ENCODE measurements at regions not wholly inside any gene's neighbourhood (a gene's known extent, or its start where the extent isn't known, plus 50 kb on each side); places are given as distances from the start of the nearest gene placed in this dataset.

DNA sequence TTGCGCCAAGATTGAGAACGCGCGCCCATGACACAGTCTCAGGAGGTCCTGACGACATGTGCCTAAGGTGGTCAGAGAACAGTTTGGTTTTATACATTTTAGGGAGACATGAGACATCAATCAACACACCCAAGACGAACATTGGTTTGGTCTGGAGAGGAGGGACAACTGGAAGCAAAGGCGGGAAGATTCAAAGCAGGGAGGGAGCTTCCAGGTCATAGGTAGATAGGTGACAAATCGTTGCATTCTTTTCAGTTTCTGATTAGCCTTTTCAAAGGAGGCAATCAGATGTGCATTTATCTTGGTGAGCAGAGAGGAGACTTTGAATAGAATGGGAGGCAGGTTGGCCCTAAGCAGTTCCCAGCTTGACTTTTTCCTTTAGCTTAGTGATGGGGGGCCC lies 828.4 kb upstream of the DPPA4 start:
- DNase-seq (ENCODE audit: low spot score), result peak; percentile 21
- Histone ChIP-seq H3K9me2 (replicated peaks; ENCODE audit: insufficient read depth) (no peaks in the 10 kb centered on the region), H3K36me3 (replicated peaks; ENCODE audit: insufficient read depth, low read depth) (no peaks in the 10 kb centered on the region), H2AFZ (peak overlapping the region; percentile 86), H3K4me1 (ENCODE audit: insufficient read depth) (peaks cover 7% of the 10 kb centered on the region), H3K9me3 (ENCODE audit: low read depth) (no peaks in the 10 kb centered on the region), H4K20me1 (ENCODE audit: insufficient read depth, poor library complexity, severe bottlenecking) (no peaks in the 10 kb centered on the region), H3K4me3 (no peak overlapping the region), H3K4me2 (peak overlapping the region; percentile 67), H3K79me2 (no peaks in the 10 kb centered on the region), H3K27ac (peak overlapping the region; percentile 56), H3K27me3 (no peaks in the 10 kb centered on the region)
- WGBS (ENCODE audit: low lambda C conversion rate, missing lambda C conversion rate), result 52% methylated on average over 8 of the region's 8 CpGs
- TF ChIP-seq EZH2 (IDR thresholded peaks at IDR 0.05; ENCODE audit: borderline replicate concordance) (no peak), EZH2phosphoT487 (IDR thresholded peaks at IDR 0.05; ENCODE audit: low read depth, severe bottlenecking, unreplicated experiment) (no peak)
- TF ChIP-seq, protein P1, sequence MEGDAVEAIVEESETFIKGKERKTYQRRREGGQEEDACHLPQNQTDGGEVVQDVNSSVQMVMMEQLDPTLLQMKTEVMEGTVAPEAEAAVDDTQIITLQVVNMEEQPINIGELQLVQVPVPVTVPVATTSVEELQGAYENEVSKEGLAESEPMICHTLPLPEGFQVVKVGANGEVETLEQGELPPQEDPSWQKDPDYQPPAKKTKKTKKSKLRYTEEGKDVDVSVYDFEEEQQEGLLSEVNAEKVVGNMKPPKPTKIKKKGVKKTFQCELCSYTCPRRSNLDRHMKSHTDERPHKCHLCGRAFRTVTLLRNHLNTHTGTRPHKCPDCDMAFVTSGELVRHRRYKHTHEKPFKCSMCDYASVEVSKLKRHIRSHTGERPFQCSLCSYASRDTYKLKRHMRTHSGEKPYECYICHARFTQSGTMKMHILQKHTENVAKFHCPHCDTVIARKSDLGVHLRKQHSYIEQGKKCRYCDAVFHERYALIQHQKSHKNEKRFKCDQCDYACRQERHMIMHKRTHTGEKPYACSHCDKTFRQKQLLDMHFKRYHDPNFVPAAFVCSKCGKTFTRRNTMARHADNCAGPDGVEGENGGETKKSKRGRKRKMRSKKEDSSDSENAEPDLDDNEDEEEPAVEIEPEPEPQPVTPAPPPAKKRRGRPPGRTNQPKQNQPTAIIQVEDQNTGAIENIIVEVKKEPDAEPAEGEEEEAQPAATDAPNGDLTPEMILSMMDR (IDR thresholded peaks at IDR 0.05; ENCODE audit: poor library complexity), result no peak

DNA sequence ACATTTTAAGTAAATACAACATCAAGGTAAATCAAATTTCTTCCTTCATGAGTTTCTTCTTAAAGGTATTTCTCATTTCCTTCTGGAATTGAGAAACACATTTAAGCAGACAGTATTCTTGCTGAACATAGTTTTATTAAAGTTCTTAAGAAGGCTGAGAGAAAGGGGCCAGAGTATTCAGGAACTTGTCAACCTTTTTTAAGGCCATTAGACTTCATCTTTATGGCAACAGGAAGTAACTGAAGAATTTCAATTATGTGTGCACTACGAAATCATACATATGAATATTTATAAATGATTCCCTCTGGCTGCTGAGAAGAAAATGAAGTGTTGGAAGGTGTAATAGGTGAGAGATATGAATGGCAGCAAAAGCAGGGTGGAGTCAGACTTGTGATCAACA lies 829.4 kb upstream of the DPPA4 start:
- H3K27ac ChIP-seq, result no peak overlapping the region
- H3K4me3 ChIP-seq, result no peak overlapping the region
- no peaks in the 10 kb centered on the region for H3K27me3 ChIP-seq
- peaks cover 7% of the 10 kb centered on the region for H3K4me1 ChIP-seq (ENCODE audit: insufficient read depth)
- no peak overlapping the region for H2AFZ ChIP-seq
- H3K79me2 ChIP-seq, result no peaks in the 10 kb centered on the region
- WGBS (ENCODE audit: low lambda C conversion rate, missing lambda C conversion rate), result 71% methylated on average over 1 of the region's 1 CpG
- H3K9me2 ChIP-seq (replicated peaks; ENCODE audit: insufficient read depth), result no peaks in the 10 kb centered on the region
- no peaks in the 10 kb centered on the region for H3K9me3 ChIP-seq (ENCODE audit: low read depth)
- no peak overlapping the region for H3K4me2 ChIP-seq
- DNase-seq (ENCODE audit: low spot score), result no peak
- TF ChIP-seq EZH2 (IDR thresholded peaks at IDR 0.05; ENCODE audit: borderline replicate concordance), result no peak
- no peak for TF ChIP-seq EZH2phosphoT487 (IDR thresholded peaks at IDR 0.05; ENCODE audit: low read depth, severe bottlenecking, unreplicated experiment)
- TF ChIP-seq, protein P1 (IDR thresholded peaks at IDR 0.05; ENCODE audit: poor library complexity), result no peak
- H4K20me1 ChIP-seq (ENCODE audit: insufficient read depth, poor library complexity, severe bottlenecking), result no peaks in the 10 kb centered on the region
- H3K36me3 ChIP-seq (replicated peaks; ENCODE audit: insufficient read depth, low read depth), result no peaks in the 10 kb centered on the region

DNA sequence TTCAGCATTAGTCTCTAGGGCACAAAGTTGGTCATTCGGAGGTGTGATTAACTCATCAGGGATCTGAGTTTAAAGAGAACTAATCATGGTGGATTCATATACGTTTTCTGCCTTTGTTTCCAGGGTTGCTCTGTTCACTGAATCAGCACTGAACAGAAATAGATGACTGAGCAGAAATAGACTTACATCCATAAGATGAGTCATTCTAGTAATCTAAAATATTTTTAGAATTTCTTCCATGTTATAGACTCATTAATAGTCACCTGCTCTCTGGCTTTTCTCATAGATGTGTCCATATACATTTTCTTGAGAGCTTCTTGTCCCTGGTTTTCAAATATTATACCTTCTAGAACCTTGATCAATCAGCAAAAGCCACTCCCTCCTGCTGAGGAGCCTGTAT lies 837.6 kb upstream of the DPPA4 start:
- Histone ChIP-seq H3K27ac (no peak overlapping the region), H3K27me3 (no peaks in the 10 kb centered on the region), H2AFZ (no peak overlapping the region), H4K20me1 (ENCODE audit: insufficient read depth, poor library complexity, severe bottlenecking) (no peaks in the 10 kb centered on the region), H3K36me3 (replicated peaks; ENCODE audit: insufficient read depth, low read depth) (no peaks in the 10 kb centered on the region), H3K4me2 (no peak overlapping the region), H3K4me3 (no peak overlapping the region), H3K79me2 (no peaks in the 10 kb centered on the region), H3K9me2 (replicated peaks; ENCODE audit: insufficient read depth) (no peaks in the 10 kb centered on the region), H3K9me3 (ENCODE audit: low read depth) (no peaks in the 10 kb centered on the region), H3K4me1 (ENCODE audit: insufficient read depth) (no peaks in the 10 kb centered on the region)
- 86% methylated on average over 2 of the region's 2 CpGs for whole genome bisulfite sequencing (ENCODE audit: low lambda C conversion rate, missing lambda C conversion rate)
- TF ChIP-seq, protein P1 (IDR thresholded peaks at IDR 0.05; ENCODE audit: poor library complexity), result no peak
- no peak for TF ChIP-seq EZH2 (IDR thresholded peaks at IDR 0.05; ENCODE audit: borderline replicate concordance)
- TF ChIP-seq EZH2phosphoT487 (IDR thresholded peaks at IDR 0.05; ENCODE audit: low read depth, severe bottlenecking, unreplicated experiment), result no peak
- DNase-seq (ENCODE audit: low spot score), result no peak

DNA sequence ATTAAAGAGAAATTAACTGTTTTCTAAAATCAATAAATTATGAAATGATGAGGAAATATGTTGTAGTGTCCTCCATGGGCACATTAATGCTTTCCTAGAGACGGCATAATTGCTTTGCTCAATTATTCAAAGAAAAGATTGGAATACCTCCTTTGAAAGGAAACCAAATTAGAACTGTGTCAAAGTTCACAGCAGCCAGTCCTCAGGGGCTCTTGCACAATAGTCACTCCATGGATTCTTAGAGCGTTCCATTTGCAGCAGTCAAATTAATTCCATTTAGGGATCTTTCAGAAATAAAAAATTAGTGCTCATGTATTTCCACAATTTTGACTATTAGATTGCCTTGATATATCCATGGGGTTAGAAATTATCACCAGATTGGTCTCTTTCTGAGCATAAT lies 841.6 kb upstream of the DPPA4 start:
- H4K20me1 ChIP-seq (ENCODE audit: insufficient read depth, poor library complexity, severe bottlenecking), result no peaks in the 10 kb centered on the region
- no peak for DNase-seq (ENCODE audit: low spot score)
- no peaks in the 10 kb centered on the region for H3K9me2 ChIP-seq (replicated peaks; ENCODE audit: insufficient read depth)
- no peak overlapping the region for H3K27ac ChIP-seq
- H3K27me3 ChIP-seq, result no peaks in the 10 kb centered on the region
- no peaks in the 10 kb centered on the region for H3K79me2 ChIP-seq
- H3K36me3 ChIP-seq (replicated peaks; ENCODE audit: insufficient read depth, low read depth), result no peaks in the 10 kb centered on the region
- TF ChIP-seq, protein P1 (IDR thresholded peaks at IDR 0.05; ENCODE audit: poor library complexity), result no peak
- TF ChIP-seq EZH2 (IDR thresholded peaks at IDR 0.05; ENCODE audit: borderline replicate concordance), result no peak
- no peak for TF ChIP-seq EZH2phosphoT487 (IDR thresholded peaks at IDR 0.05; ENCODE audit: low read depth, severe bottlenecking, unreplicated experiment)
- no peak overlapping the region for H3K4me3 ChIP-seq
- WGBS (ENCODE audit: low lambda C conversion rate, missing lambda C conversion rate), result 56% methylated on average over 2 of the region's 2 CpGs
- H3K4me1 ChIP-seq (ENCODE audit: insufficient read depth), result no peaks in the 10 kb centered on the region
- no peaks in the 10 kb centered on the region for H3K9me3 ChIP-seq (ENCODE audit: low read depth)
- H2AFZ ChIP-seq, result no peak overlapping the region
- H3K4me2 ChIP-seq, result no peak overlapping the region
